ENCODE measurements at regions not wholly inside any gene's neighbourhood (a gene's known extent, or its start where the extent isn't known, plus 50 kb on each side); places are given as distances from the start of the nearest gene placed in this dataset.

- no peak for TF ChIP-seq POLR2AphosphoS5 (IDR thresholded peaks at IDR 0.05)
- TF ChIP-seq CTCF (IDR thresholded peaks at IDR 0.05), result no peak
Measured at GRCh38 chr6:74742793-74743508, 462.9 kb downstream of the COL12A1 start.
